ENCODE measurements at regions not wholly inside any gene's neighbourhood (a gene's known extent, or its start where the extent isn't known, plus 50 kb on each side); places are given as distances from the start of the nearest gene placed in this dataset.
"Not testable (repeated sequence)": the region's sequence is repeated elsewhere in the genome, so short reads cannot be mapped to it uniquely, and the experiment has no call there.

DNA sequence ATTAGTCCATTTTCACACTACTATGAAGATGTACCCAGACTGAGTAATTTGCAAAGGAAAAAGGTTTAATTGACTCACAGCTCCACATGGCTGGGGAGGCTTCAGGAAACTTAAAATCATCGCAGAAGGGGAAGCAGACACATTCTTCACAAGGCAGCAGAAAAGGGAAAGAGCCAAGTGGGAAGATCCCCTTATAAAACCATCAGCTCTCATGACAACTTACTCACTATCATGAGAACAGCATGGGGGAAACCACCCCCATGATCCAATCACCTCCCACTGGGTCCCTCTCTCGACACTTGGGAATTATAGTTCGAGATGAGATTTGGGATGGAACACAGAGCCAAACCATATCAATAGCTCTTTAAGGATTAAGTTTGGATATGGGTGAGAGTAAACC lies 246.1 kb upstream of the CYRIA start:
- intact Hi-C loops (cut with DNase I): no loop called here
- ATAC-seq (ENCODE audit: poor library complexity): no peak
- no peak for DNase-seq

DNA sequence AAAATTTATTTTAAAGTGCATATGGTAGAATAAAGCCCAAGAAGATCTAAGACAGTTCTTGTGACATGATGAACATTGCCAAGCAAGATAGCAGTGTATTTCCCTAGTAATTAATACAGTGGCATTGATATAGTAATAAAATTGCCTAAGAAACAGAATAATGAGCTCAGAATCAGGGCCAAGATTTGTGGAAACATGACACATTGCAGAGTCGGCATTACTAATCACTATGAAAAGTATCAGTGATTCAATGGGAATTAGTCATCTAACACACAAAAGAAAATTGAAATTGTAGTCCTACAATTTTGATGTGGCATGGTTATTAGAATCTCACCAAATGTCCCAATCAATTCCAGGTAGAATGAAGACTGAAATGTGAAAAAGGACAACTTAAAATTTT lies 243.0 kb upstream of the CYRIA start:
- ATAC-seq (ENCODE audit: poor library complexity): no peak
- intact Hi-C loops (cut with DNase I): no loop called here
- DNase-seq: no peak

DNA sequence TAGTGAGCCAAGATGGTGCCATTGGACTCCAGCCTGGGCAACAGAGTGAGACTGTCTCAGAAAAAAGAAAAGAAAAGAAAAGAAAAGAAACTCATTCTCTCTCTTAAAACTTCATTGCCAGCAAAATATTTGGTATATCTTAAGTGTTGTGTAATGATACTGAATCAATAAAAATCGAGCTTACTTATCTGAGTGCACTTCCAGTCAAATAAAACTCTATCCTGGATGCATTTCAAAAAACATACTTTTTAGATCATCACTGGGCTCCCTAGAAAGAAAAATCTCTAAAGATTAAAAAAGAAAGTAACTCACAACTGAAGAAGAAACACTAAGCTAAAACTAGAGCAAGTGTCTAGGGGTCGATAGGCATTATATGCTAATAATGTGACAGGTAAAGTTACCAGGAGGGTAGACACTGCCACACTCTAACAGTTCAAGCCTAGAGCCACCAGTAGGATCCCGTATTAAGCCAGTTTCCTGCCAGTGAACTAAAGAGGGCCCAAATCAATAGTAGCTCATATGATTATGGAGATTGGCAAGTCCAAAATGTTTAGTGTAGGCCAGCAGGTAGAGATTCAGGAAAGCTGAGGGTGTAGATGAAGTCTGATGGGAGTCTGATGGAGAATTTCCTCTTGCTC lies 242.1 kb upstream of the CYRIA start:
- no peak for ATAC-seq (ENCODE audit: poor library complexity)
- intact Hi-C loops (cut with DNase I): no loop called here
- no peak for DNase-seq

DNA sequence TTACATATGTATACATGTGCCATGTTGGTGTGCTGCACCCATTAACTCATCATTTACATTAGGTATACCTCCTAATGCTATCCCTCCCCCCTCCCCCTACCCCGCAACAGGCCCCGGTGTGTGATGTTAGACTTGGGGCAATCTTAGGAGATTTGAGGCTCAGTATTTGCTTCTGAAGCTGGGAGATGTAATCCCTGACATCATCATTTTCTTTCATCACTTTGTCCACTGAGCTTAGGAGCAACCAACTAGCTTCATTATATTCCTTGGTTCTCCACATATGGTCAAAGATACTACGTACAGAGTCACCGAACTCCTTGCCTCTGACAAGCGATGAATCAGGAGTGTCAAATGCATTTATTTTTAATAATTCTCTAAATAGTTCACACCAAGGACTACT lies 239.7 kb upstream of the CYRIA start:
- DNase-seq; intact Hi-C loops (cut with DNase I); ATAC-seq (ENCODE audit: poor library complexity): not testable (repeated sequence)

DNA sequence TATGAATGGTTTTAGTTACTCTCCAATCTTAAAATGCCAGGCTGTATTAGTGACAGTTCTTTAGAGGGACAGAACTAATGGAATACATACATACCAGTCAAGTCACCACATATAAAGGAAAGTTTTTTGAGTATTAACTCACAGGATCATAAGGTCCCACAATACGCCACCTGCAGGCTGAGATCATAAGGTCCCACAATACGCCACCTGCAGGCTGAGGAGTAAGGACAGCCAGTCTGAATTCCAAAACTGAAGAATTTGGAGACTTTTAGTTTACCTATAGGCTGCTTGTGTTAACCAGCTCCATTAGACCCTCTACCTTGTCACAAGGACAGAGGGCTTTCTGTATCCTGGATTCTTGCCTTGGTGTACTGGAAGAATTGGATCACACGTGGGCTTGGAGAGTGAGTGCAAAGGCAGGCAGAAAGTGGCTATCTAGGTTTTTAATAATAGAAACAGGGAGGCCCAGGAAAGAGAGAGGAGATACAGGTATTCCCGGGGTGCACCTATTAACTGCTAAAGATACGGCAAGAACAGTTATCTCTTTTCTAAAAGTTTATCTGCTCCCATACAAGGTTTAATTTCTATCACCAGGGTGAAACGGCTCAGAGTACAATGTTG lies 234.9 kb upstream of the CYRIA start:
- DNase-seq: no peak
- intact Hi-C loops (cut with DNase I): no loop called here
- ATAC-seq (ENCODE audit: poor library complexity): no peak

DNA sequence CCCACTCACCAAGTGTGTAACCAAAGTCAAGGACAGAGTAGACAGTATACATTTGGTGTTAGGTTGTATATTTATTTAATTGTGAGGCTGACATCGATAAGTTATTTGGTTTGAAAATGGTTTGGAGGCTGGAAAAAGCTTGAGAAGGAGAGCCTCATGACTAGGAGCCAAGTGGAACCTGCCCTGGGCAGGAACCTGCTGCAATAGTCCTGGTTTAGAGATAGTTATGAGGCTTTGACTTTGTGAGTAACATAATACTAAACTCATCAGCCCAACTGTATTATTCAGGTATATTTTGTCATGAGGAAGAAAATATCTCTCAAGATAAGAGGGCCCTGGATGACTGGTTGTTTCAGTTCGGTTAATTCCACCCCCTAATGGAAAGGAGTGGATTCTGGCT lies 234.3 kb upstream of the CYRIA start:
- intact Hi-C loops (cut with DNase I): no loop called here
- DNase-seq (no peak), ATAC-seq (ENCODE audit: poor library complexity) (no peak)

DNA sequence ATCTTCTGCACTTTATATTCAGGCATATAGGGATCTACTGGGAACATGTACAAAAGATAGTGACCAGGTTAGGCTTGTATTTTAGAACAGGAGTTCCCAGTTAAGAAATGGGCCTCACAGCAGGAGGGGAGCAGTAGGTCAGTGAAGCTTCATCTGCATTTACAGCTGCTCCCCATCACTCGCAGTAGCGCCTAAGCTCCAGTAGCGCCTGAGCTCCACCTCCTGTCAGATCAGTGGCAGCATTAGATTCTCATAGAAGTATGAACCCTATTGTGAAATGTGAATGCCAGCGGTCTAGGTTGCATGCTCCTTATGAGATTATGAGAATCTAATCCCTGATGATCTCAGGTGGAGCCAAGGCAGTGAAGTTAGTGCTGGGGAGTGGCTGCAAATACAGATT lies 224.4 kb upstream of the CYRIA start:
- DNase-seq (no peak), ATAC-seq (ENCODE audit: poor library complexity) (no peak)
- intact Hi-C loops (cut with DNase I): no loop called here

DNA sequence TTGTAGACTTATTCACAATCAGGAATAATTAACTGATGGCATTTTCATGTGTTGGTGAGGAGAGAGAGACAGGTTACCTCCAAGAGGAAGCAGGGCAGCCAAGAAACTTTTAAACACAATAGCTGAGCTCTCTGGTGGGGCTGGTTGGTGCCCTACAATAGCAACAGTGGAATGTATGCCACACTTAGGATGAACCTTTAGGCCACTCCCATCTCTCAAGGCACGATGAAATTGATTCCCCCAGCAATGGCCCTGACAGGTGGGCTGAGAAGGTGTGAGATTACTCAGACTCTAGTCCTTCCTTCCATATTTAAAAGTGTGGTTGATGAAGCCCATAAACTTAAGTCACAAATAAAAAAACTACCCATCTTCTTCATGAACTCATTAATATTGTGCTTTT lies 219.4 kb upstream of the CYRIA start:
- DNase-seq (no peak), ATAC-seq (ENCODE audit: poor library complexity) (no peak)
- intact Hi-C loops (cut with DNase I): no loop called here

DNA sequence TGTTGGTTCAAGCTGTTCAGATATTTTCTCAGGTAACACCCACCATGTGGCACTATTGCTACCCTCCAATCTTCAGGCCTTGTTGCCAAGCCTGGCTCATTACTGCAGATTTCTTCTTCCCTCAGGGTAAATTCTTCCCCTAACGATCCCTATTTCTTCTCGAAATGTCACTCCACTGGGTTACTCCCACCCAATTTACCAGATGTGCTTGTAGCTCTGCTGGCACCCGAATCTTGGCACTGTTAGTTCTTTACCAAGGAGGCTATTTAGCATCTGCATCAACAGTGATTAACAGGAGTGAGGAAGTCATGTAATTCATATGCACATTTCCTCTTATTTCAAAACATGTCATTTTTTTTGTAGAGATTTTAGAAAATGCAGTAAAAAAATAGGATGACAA lies 217.1 kb upstream of the CYRIA start:
- no peak for DNase-seq
- intact Hi-C loops (cut with DNase I): no loop called here
- ATAC-seq (ENCODE audit: poor library complexity): no peak

DNA sequence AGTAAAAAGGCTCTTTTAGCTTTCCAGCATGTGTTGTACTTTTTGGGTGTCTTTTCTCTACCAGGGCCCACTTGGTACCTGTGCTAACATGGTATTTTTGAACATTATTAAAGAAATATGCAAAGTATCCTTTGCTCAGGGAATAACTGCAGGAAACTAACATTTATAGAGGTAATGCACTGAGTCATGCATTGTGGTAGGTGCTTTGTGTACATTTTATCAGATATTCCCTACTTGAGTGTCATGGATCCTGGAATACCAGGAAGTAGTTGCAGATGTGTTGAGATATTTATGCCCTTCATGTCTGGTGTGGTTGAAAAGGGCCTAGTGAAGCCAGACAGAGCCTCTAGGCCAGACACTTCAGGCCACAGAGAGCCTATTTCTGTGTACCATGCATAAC lies 215.5 kb upstream of the CYRIA start:
- intact Hi-C loops (cut with DNase I): no loop called here
- DNase-seq: no peak
- no peak for ATAC-seq (ENCODE audit: poor library complexity)

DNA sequence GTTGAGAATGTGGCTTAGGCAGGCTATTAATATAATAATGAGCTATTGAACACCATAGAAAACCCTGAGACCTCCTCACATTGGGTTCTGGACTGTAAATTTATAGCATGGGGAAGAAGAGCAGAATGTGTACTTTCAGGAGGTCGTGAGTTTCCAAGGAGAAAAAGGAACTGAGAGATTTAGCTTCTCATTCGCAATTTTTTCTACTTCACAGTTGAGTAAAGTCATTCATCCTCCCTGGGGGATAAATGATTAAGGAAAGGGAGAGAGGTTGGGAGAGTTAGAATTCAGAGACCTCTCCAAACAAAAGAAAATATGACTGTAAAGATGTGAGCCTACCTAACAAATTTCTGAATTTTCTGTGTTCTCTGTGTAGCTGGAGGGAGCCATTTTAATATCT lies 205.8 kb upstream of the CYRIA start:
- intact Hi-C loops (cut with DNase I): no loop called here
- ATAC-seq (ENCODE audit: poor library complexity): no peak
- DNase-seq: no peak

DNA sequence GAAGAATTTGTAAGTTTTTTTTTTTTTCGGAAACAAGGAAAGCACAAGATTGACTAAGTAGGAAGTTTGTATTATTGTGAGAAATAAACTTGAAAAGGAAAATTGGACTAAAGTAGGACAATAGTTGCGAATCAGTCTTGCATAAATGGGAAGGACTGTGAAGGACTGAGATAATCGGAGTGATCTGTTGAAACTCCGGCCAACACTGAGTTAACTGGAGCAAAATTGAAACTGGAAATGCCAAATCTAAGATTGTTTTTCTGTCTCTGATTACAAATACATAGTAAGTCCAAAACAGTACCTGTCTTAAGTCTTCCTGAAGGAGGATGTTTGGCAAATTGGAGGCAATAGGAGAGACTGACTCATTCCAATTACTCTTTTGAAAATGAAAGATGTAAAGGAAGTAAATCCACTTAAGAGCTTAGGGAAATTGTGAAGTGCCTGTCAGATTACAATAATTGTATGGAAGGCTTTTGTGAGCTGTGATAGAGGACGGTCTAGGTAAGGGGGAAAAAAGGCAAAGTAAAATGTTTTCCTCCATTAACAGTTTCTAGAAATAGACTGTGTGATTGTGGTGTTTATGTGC lies 204.9 kb upstream of the CYRIA start:
- DNase-seq (no peak), ATAC-seq (ENCODE audit: poor library complexity) (no peak)
- intact Hi-C loops (cut with DNase I): no loop called here

DNA sequence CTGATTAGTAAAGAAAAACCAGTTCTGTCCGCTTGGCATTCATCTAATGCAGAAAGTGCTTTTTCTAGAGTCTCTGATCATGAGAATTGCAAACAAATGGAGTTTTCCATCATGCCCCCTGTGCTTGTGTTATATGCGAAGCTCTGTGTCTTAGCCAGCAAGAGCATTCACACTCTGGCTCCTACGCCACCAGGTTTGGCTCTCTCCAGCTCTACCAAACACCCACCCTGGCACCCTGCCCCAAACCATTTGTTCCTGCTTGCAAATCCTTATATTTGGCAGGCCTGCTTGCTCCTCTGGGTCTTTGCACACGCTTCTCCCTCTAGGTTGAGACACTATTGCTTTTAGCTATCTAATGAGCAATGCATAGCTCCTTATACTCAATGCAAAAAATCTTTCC lies 204.1 kb upstream of the CYRIA start:
- ATAC-seq (ENCODE audit: poor library complexity) (no peak), DNase-seq (no peak)
- intact Hi-C loops (cut with DNase I): no loop called here

DNA sequence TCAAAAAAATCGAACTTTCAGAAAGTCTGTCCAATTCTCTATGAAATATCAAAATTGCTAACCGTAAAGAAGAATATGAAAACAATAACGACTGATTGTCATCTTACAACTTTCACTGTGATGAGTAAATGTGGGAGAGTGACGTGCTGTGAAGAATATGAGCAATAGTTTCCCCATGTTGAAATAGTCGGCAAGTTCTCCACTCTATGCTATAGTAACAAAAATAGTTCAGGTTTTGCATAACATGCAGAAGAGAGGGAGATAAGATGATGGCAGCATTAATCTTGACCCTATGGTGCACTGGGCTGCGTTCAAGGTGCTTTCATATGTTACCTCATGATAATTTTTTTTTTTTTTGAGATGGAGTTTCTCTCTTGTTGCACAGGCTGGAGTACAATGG lies 196.8 kb upstream of the CYRIA start:
- intact Hi-C loops (cut with DNase I): no loop called here
- ATAC-seq (ENCODE audit: poor library complexity) (no peak), DNase-seq (no peak)

DNA sequence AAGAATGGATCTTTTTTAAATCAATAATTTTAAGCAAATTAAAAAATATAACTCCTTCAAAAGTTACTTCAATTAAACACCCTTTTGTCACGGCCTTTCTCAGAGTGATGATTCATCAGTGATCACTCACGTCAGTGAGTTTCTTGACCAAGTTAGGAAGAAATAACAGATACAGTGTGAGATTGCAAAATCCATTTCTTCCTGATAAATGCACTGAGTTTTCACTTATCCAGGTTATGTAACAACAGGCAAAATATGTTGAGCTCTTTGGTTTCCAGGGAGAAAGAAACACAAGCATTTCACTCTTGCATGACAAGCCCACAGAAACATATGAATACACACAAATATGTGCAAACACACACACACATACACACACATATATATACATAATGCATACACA lies 195.9 kb upstream of the CYRIA start:
- ATAC-seq (ENCODE audit: poor library complexity): peak; percentile 31
- intact Hi-C loops (cut with DNase I): no loop called here
- no peak for DNase-seq

DNA sequence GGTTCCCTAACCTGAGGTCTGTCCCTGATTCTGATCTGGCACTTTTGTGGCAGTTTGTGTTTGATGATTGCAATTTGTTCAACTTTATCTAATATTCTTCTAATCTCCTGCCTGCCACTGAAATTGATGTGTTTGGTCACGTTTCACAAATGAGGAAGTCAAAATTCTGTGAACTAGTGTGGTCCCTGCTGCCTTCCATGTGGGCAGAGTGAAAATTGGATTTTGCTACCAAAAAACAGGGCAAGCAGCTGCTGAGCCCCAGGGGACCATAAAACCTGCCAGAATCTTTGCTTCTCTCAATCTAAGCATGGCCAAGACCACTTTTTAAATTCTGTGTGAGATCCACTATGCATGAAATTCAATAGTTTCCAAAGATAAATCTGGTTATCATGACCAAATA lies 195.5 kb upstream of the CYRIA start:
- DNase-seq: no peak
- intact Hi-C loops (cut with DNase I): no loop called here
- no peak for ATAC-seq (ENCODE audit: poor library complexity)

DNA sequence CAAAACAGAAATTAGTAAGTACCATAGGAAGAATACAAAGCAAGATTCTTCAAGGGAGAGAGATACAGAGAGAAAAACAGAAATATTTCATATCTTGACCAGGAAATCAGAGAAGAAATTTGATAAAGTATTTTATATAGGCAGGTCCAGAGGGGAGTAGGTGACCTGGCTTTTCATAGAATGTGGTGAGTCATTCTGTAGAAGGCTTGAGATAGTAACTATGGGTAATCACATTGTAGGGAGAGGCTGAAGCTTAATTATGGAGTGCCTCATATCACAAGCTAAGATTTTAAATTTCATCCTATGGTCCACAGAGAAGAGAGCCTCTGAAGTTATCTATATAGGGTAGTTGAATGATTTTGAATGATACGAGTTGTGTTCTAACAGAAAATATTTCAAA lies 195.0 kb upstream of the CYRIA start:
- intact Hi-C loops (cut with DNase I): no loop called here
- ATAC-seq (ENCODE audit: poor library complexity): no peak
- no peak for DNase-seq

DNA sequence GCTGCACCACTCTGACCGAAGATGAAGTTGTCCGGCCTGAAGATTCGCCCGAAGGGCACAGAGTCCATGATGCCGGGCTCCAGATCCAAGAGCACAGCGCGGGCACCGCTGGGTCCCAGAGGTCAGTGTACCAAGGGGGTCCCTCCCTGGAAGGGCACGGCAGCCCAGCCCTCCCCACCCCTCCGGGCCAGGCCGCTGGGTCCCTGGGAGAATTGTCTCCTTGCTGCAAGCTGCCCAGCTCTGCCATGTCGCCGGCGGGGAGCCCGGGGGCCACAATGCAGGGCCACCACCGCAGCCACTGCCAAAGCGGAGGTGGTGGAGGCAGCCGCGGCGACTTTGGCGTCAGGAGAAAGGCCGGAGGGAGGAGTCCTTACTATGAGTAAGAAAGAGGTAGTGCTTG lies 189.5 kb upstream of the CYRIA start:
- DNase-seq (no peak), ATAC-seq (ENCODE audit: poor library complexity) (no peak)
- intact Hi-C loops (cut with DNase I): no loop called here

DNA sequence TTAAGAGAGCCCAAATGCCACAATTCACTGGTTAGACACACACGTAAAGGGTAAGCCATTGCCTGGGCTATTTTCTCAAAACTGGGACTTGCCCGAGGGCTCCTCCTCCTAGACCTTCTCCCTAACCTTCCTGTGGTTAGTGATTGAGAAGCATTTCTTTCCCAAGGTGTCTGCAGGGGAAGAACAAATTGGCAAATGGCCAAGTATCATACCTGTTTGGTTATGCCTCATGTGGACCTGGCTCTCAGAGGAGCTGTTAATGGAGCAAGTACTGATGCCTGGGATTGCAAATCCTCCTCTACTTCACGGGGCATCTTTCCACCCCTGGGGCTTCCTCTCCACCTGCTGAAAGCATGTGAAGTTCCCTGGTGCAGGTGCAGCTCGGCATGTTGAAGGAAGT lies 187.5 kb upstream of the CYRIA start:
- intact Hi-C loops (cut with DNase I): no loop called here

DNA sequence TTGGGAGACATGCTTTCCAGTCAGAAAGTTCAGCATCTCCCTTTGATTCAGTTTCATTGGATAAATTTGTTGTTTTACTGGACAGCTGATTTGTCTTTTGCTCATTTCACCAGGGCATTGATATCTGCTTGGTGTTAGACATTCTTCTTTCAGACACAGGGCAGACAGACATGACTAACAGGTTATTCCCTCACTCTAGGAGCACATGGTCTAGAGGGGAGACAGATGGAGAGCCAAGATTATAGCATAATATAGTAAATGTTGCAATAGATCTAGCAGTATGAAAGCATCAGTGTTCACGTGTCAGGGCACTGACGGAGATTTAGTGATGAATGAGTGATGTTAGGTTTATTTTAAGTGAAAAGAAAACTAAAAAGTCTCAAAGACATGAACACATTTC lies 187.0 kb upstream of the CYRIA start:
- ATAC-seq (ENCODE audit: poor library complexity): no peak
- intact Hi-C loops (cut with DNase I): no loop called here
- no peak for DNase-seq

More for the DNA sequence above, 187.5 kb upstream of the CYRIA start:
- no peak for DNase-seq
- ATAC-seq (ENCODE audit: poor library complexity): no peak

DNA sequence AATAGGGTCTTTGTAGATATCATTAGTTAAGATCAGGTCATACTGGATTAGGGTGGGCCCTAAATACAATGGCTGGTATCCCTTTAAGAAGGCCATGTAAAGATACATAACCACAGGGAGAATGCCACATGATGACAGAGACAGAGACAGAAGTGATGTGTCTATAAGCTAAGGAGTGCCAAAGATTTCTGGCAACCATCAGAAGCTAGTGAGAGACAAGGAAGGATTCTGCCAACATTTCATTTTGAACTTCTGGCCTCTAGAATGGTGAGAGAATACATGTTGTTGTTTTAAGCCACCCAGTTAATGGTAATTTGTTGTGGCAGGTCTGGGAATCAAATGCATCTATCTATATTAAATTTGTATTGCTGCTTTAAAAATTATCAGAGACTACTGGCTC lies 185.5 kb upstream of the CYRIA start:
- intact Hi-C loops (cut with DNase I): no loop called here

More for the DNA sequence above, 185.5 kb upstream of the CYRIA start:
- ATAC-seq (ENCODE audit: poor library complexity) (no peak), DNase-seq (no peak)
